HCT116 (cell line): ENCODE measurements at regions not wholly inside any gene's neighbourhood (a gene's known extent, or its start where the extent isn't known, plus 50 kb on each side); places are given as distances from the start of the nearest gene placed in this dataset.

Source experiments
- CEBPB ChIP-seq: IDR thresholded peaks from 2 replicates; pipeline ENCODE4 v1.6.1; 2012; ENCODE audit warnings: low read depth
- EZH2 ChIP-seq: fragments of 200-600 bp; sonication (generic); IDR thresholded peaks from 2 replicates; pipeline ENCODE4 v1.6.1; 2017; ENCODE audit warnings: antibody characterized with exemption, mixed run types
- POLR2A ChIP-seq: IDR thresholded peaks from 2 replicates; pipeline ENCODE4 v1.7.0; 2011; ENCODE audit warnings: borderline replicate concordance; ENCODE audit not compliant: insufficient read depth, insufficient read length; ENCODE audit errors: extremely low read depth
- RAD21 ChIP-seq: IDR thresholded peaks from 2 replicates; pipeline ENCODE4 v1.6.1; 2012; ENCODE audit warnings: low read depth, mild to moderate bottlenecking
- SRF ChIP-seq: IDR thresholded peaks from 2 replicates; pipeline ENCODE4 v1.6.1; 2012; ENCODE audit warnings: low read depth
- TF ChIP-seq, protein P1 (sequence below), 3 experiments: fragments of 200-600 bp in 1 of 3; sonication (generic) in 1 of 3; IDR thresholded peaks in 2 of 3; conservative IDR thresholded peaks in 1 of 3; 2 replicates each; pipeline ENCODE4 v1.5.1; 2012 to 2017; ENCODE audit warnings: low read depth in 2 of 3, low read length in 2 of 3, antibody characterized with exemption in 1 of 3, borderline replicate concordance in 1 of 3, control low read depth in 1 of 3, mild to moderate bottlenecking in 1 of 3, mixed read lengths in 1 of 3, mixed run types in 1 of 3, moderate library complexity in 1 of 3; ENCODE audit not compliant: insufficient read depth in 1 of 3

GRCh38 chr5:27412384-27412783 lies 374.0 kb upstream of the CDH9 start:
- no peak for TF ChIP-seq CEBPB
- no peak for TF ChIP-seq POLR2A
- no peak for TF ChIP-seq EZH2
- TF ChIP-seq, protein P1, sequence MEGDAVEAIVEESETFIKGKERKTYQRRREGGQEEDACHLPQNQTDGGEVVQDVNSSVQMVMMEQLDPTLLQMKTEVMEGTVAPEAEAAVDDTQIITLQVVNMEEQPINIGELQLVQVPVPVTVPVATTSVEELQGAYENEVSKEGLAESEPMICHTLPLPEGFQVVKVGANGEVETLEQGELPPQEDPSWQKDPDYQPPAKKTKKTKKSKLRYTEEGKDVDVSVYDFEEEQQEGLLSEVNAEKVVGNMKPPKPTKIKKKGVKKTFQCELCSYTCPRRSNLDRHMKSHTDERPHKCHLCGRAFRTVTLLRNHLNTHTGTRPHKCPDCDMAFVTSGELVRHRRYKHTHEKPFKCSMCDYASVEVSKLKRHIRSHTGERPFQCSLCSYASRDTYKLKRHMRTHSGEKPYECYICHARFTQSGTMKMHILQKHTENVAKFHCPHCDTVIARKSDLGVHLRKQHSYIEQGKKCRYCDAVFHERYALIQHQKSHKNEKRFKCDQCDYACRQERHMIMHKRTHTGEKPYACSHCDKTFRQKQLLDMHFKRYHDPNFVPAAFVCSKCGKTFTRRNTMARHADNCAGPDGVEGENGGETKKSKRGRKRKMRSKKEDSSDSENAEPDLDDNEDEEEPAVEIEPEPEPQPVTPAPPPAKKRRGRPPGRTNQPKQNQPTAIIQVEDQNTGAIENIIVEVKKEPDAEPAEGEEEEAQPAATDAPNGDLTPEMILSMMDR (IDR thresholded peaks at IDR 0.05 in 2 of 3, conservative IDR thresholded peaks at IDR 0.05 in 1 of 3; ENCODE audit: borderline replicate concordance in 1 of 3, insufficient read depth in 1 of 3, low read depth in 2 of 3, low read length in 2 of 3), result no peak
- TF ChIP-seq SRF, result no peak
- TF ChIP-seq RAD21, result no peak
